ENCODE measurements at regions not wholly inside any gene's neighbourhood (a gene's known extent, or its start where the extent isn't known, plus 50 kb on each side); places are given as distances from the start of the nearest gene placed in this dataset.
"Not testable (repeated sequence)": the region's sequence is repeated elsewhere in the genome, so short reads cannot be mapped to it uniquely, and the experiment has no call there.

GRCh38 chr20:22691369-22692118 is 107.2 kb upstream of the FOXA2 start:
- H3K4me1 ChIP-seq (ENCODE audit: control insufficient read depth, insufficient read depth, low read length), result 0 out of 2 replicates have a peak, but pooled peaks cover 4% of the 10 kb centered on the region
- no peak overlapping the region for H3K4me3 ChIP-seq (ENCODE audit: low read depth, low read length)
- H3K36me3 ChIP-seq (ENCODE audit: control insufficient read depth, insufficient read depth, low read length), result no peaks in the 10 kb centered on the region
- H3K27me3 ChIP-seq (ENCODE audit: control insufficient read depth, insufficient read depth, low read length), result peaks cover 6% of the 10 kb centered on the region; the same call in 1 of the 2 replicates
- no peaks in the 10 kb centered on the region for H3K9me3 ChIP-seq (ENCODE audit: control insufficient read depth, insufficient read depth, low read length)
- H3K27ac ChIP-seq (ENCODE audit: low read depth, low read length), result no peak overlapping the region
- H3K9ac ChIP-seq (ENCODE audit: low read depth, low read length), result no peak overlapping the region

GRCh38 chr20:22692119-22692475 is 107.7 kb upstream of the FOXA2 start:
- peaks cover 6% of the 10 kb centered on the region; the same call in 1 of the 2 replicates for H3K27me3 ChIP-seq (ENCODE audit: control insufficient read depth, insufficient read depth, low read length)
- no peak overlapping the region for H3K27ac ChIP-seq (ENCODE audit: low read depth, low read length)
- no peaks in the 10 kb centered on the region for H3K36me3 ChIP-seq (ENCODE audit: control insufficient read depth, insufficient read depth, low read length)
- 0 out of 2 replicates have a peak, but pooled peaks cover 4% of the 10 kb centered on the region for H3K4me1 ChIP-seq (ENCODE audit: control insufficient read depth, insufficient read depth, low read length)
- H3K4me3 ChIP-seq (ENCODE audit: low read depth, low read length), result no peak overlapping the region
- no peak overlapping the region for H3K9ac ChIP-seq (ENCODE audit: low read depth, low read length)
- H3K9me3 ChIP-seq (ENCODE audit: control insufficient read depth, insufficient read depth, low read length), result no peaks in the 10 kb centered on the region

GRCh38 chr20:22692620-22693019 is 108.2 kb upstream of the FOXA2 start:
- H3K4me1 ChIP-seq (ENCODE audit: control insufficient read depth, insufficient read depth, low read length); H3K4me3 ChIP-seq (ENCODE audit: low read depth, low read length); H3K9me3 ChIP-seq (ENCODE audit: control insufficient read depth, insufficient read depth, low read length); H3K9ac ChIP-seq (ENCODE audit: low read depth, low read length); H3K27me3 ChIP-seq (ENCODE audit: control insufficient read depth, insufficient read depth, low read length); H3K36me3 ChIP-seq (ENCODE audit: control insufficient read depth, insufficient read depth, low read length); H3K27ac ChIP-seq (ENCODE audit: low read depth, low read length): not testable (repeated sequence)

- no peak overlapping the region for H3K9ac ChIP-seq (ENCODE audit: low read depth, low read length)
- no peaks in the 10 kb centered on the region for H3K36me3 ChIP-seq (ENCODE audit: control insufficient read depth, insufficient read depth, low read length)
- H3K27ac ChIP-seq (ENCODE audit: low read depth, low read length), result no peak overlapping the region
- H3K9me3 ChIP-seq (ENCODE audit: control insufficient read depth, insufficient read depth, low read length), result no peaks in the 10 kb centered on the region
- 0 out of 2 replicates have a peak, but pooled peaks cover 3% of the 10 kb centered on the region for H3K4me1 ChIP-seq (ENCODE audit: control insufficient read depth, insufficient read depth, low read length)
- H3K4me3 ChIP-seq (ENCODE audit: low read depth, low read length), result no peak overlapping the region
- H3K27me3 ChIP-seq (ENCODE audit: control insufficient read depth, insufficient read depth, low read length), result peaks cover 6% of the 10 kb centered on the region; the same call in 1 of the 2 replicates
These were observed 112.4 kb upstream of the FOXA2 start for GRCh38 chr20:22696759-22697158.

DNA sequence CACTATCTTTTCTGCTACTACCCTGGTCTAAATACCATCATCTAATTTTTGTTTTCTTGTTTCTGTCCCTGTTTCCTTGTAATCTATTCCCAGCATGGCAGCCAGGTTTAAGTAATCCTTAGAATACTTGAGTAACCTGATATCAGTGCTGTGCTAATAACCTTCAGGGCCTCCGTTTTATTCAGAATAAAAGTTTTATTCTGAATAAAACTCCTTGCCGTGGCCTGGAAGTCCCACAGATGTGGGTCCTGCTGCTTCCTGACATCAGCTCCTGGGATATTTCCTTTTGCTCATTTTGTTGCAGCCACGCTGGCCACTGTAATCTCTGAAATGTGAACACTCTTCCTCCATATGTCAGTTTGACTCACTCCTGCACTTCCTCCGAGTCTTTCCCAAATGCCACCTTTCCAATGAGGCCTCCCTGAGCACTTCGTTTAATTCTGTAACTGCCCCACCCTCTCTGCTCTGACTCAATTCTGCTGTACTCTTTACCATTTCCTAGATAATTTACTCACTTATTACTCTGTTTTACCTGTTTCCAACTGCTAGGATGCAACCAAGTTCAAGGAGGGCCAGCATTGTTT is 114.0 kb upstream of the FOXA2 start:
- H3K9ac ChIP-seq (ENCODE audit: low read depth, low read length), result no peak overlapping the region
- H3K27me3 ChIP-seq (ENCODE audit: control insufficient read depth, insufficient read depth, low read length), result no peaks in the 10 kb centered on the region
- H3K4me1 ChIP-seq (ENCODE audit: control insufficient read depth, insufficient read depth, low read length), result no peaks in the 10 kb centered on the region
- no peaks in the 10 kb centered on the region for H3K36me3 ChIP-seq (ENCODE audit: control insufficient read depth, insufficient read depth, low read length)
- H3K4me3 ChIP-seq (ENCODE audit: low read depth, low read length), result no peak overlapping the region
- no peak overlapping the region for H3K27ac ChIP-seq (ENCODE audit: low read depth, low read length)
- H3K9me3 ChIP-seq (ENCODE audit: control insufficient read depth, insufficient read depth, low read length), result no peaks in the 10 kb centered on the region

GRCh38 chr20:22699396-22699795 is 115.0 kb upstream of the FOXA2 start:
- Histone ChIP-seq H3K4me1 (ENCODE audit: control insufficient read depth, insufficient read depth, low read length) (no peaks in the 10 kb centered on the region), H3K4me3 (ENCODE audit: low read depth, low read length) (no peak overlapping the region), H3K27me3 (ENCODE audit: control insufficient read depth, insufficient read depth, low read length) (no peaks in the 10 kb centered on the region), H3K36me3 (ENCODE audit: control insufficient read depth, insufficient read depth, low read length) (no peaks in the 10 kb centered on the region), H3K9ac (ENCODE audit: low read depth, low read length) (no peak overlapping the region), H3K9me3 (ENCODE audit: control insufficient read depth, insufficient read depth, low read length) (no peaks in the 10 kb centered on the region), H3K27ac (ENCODE audit: low read depth, low read length) (no peak overlapping the region)

- no peak overlapping the region for H3K9ac ChIP-seq (ENCODE audit: low read depth, low read length)
- no peaks in the 10 kb centered on the region for H3K4me1 ChIP-seq (ENCODE audit: control insufficient read depth, insufficient read depth, low read length)
- H3K27me3 ChIP-seq (ENCODE audit: control insufficient read depth, insufficient read depth, low read length), result no peaks in the 10 kb centered on the region
- H3K9me3 ChIP-seq (ENCODE audit: control insufficient read depth, insufficient read depth, low read length), result no peaks in the 10 kb centered on the region
- H3K4me3 ChIP-seq (ENCODE audit: low read depth, low read length), result no peak overlapping the region
- H3K27ac ChIP-seq (ENCODE audit: low read depth, low read length), result no peak overlapping the region
- no peaks in the 10 kb centered on the region for H3K36me3 ChIP-seq (ENCODE audit: control insufficient read depth, insufficient read depth, low read length)
These were observed 116.0 kb upstream of the FOXA2 start for GRCh38 chr20:22700367-22700766.

GRCh38 chr20:22701679-22702308 is 117.4 kb upstream of the FOXA2 start:
- Histone ChIP-seq H3K9me3 (ENCODE audit: control insufficient read depth, insufficient read depth, low read length) (no peaks in the 10 kb centered on the region), H3K27ac (ENCODE audit: low read depth, low read length) (no peak overlapping the region), H3K9ac (ENCODE audit: low read depth, low read length) (no peak overlapping the region), H3K4me3 (ENCODE audit: low read depth, low read length) (no peak overlapping the region), H3K27me3 (ENCODE audit: control insufficient read depth, insufficient read depth, low read length) (no peaks in the 10 kb centered on the region), H3K4me1 (ENCODE audit: control insufficient read depth, insufficient read depth, low read length) (no peaks in the 10 kb centered on the region), H3K36me3 (ENCODE audit: control insufficient read depth, insufficient read depth, low read length) (no peaks in the 10 kb centered on the region)

DNA sequence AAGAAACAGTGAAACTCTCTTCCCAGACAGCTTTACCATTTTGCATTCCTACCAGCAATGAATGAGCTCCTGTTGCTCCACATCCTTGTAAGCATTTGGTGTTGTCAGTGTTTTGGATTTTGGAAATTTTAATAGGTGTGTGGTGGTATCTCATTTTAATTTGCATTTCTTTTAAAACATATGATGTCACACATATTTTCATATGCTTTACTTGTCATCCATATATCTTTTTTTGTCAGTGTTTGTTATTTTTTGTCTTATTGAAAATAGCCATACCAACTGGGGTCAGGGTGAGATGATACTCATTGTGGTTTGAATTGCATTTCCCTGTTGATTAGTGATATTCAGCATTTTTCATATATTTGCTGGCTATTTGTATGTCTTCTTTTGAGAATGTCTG is 119.5 kb upstream of the FOXA2 start:
- Histone ChIP-seq H3K4me3 (ENCODE audit: low read depth, low read length) (no peak overlapping the region), H3K36me3 (ENCODE audit: control insufficient read depth, insufficient read depth, low read length) (no peaks in the 10 kb centered on the region), H3K27me3 (ENCODE audit: control insufficient read depth, insufficient read depth, low read length) (no peaks in the 10 kb centered on the region), H3K9ac (ENCODE audit: low read depth, low read length) (no peak overlapping the region), H3K27ac (ENCODE audit: low read depth, low read length) (no peak overlapping the region), H3K4me1 (ENCODE audit: control insufficient read depth, insufficient read depth, low read length) (no peaks in the 10 kb centered on the region), H3K9me3 (ENCODE audit: control insufficient read depth, insufficient read depth, low read length) (no peaks in the 10 kb centered on the region)

GRCh38 chr20:22711971-22712755 is 127.8 kb upstream of the FOXA2 start:
- Histone ChIP-seq H3K4me3 (ENCODE audit: low read depth, low read length) (no peak overlapping the region), H3K27me3 (ENCODE audit: control insufficient read depth, insufficient read depth, low read length) (no peaks in the 10 kb centered on the region), H3K27ac (ENCODE audit: low read depth, low read length) (no peak overlapping the region), H3K9me3 (ENCODE audit: control insufficient read depth, insufficient read depth, low read length) (no peaks in the 10 kb centered on the region), H3K36me3 (ENCODE audit: control insufficient read depth, insufficient read depth, low read length) (no peaks in the 10 kb centered on the region), H3K4me1 (ENCODE audit: control insufficient read depth, insufficient read depth, low read length) (no peaks in the 10 kb centered on the region), H3K9ac (ENCODE audit: low read depth, low read length) (no peak overlapping the region)

All from HUES48 (cell line).